ENCODE measurements at regions not wholly inside any gene's neighbourhood (a gene's known extent, or its start where the extent isn't known, plus 50 kb on each side); places are given as distances from the start of the nearest gene placed in this dataset.

- in situ Hi-C loops (cut with MboI; ENCODE audit: low pct_unique_long_range_greater_than_20kb, low sequenced_read_pairs, unreplicated experiment) = no loop called here
- no peak for TF ChIP-seq CTCF (IDR thresholded peaks at IDR 0.05; ENCODE audit: extremely low read depth, insufficient read depth, missing control alignments)
- no peak for DNase-seq (ENCODE audit: low spot score)
Measured at GRCh38 chr2:207427986-207428385, 101.8 kb upstream of the CREB1 start.

- in situ Hi-C loops (cut with MboI; ENCODE audit: low pct_unique_long_range_greater_than_20kb, low sequenced_read_pairs, unreplicated experiment) = no loop called here
- DNase-seq (ENCODE audit: low spot score) = no peak
- no peak for TF ChIP-seq CTCF (IDR thresholded peaks at IDR 0.05; ENCODE audit: extremely low read depth, insufficient read depth, missing control alignments)
Measured at GRCh38 chr2:207428573-207428972, 101.2 kb upstream of the CREB1 start.

GRCh38 chr2:207432453-207432852 is 97.3 kb upstream of the CREB1 start:
- no peak for DNase-seq (ENCODE audit: low spot score)
- in situ Hi-C loops (cut with MboI; ENCODE audit: low pct_unique_long_range_greater_than_20kb, low sequenced_read_pairs, unreplicated experiment) = no loop called here
- TF ChIP-seq CTCF (IDR thresholded peaks at IDR 0.05; ENCODE audit: extremely low read depth, insufficient read depth, missing control alignments) = no peak

- in situ Hi-C loops (cut with MboI; ENCODE audit: low pct_unique_long_range_greater_than_20kb, low sequenced_read_pairs, unreplicated experiment) = no loop called here
- no peak for TF ChIP-seq CTCF (IDR thresholded peaks at IDR 0.05; ENCODE audit: extremely low read depth, insufficient read depth, missing control alignments)
- DNase-seq (ENCODE audit: low spot score) = no peak
Measured at GRCh38 chr2:207434306-207434705, 95.5 kb upstream of the CREB1 start.

- in situ Hi-C loops (cut with MboI; ENCODE audit: low pct_unique_long_range_greater_than_20kb, low sequenced_read_pairs, unreplicated experiment) = no loop called here
- DNase-seq (ENCODE audit: low spot score) = no peak
- no peak for TF ChIP-seq CTCF (IDR thresholded peaks at IDR 0.05; ENCODE audit: extremely low read depth, insufficient read depth, missing control alignments)
Measured at GRCh38 chr2:207434899-207435465, 94.8 kb upstream of the CREB1 start.

- TF ChIP-seq CTCF (IDR thresholded peaks at IDR 0.05; ENCODE audit: extremely low read depth, insufficient read depth, missing control alignments) = no peak
- in situ Hi-C loops (cut with MboI; ENCODE audit: low pct_unique_long_range_greater_than_20kb, low sequenced_read_pairs, unreplicated experiment) = no loop called here
- no peak for DNase-seq (ENCODE audit: low spot score)
Measured at GRCh38 chr2:207437136-207437523, 92.6 kb upstream of the CREB1 start.
